Spinal cord (tissue), 9 donors: ENCODE measurements at regions not wholly inside any gene's neighbourhood (a gene's known extent, or its start where the extent isn't known, plus 50 kb on each side); places are given as distances from the start of the nearest gene placed in this dataset.
A peak's percentile ranks its signal among the peaks of the same experiment; 100 is the strongest.

ENCODE experiments used
- DNase-seq, 6 donors: peaks; one replicate each; pipeline versions ENCODE4 v3.0.0 to v3.0.0-alpha.2; 2013 to 2015; ENCODE audit warnings: low spot score in 6 of 6, low read depth in 4 of 6
- H3K27ac ChIP-seq: one replicate; pipeline ENCODE4 v1.5.1; 2013; ENCODE audit warnings: low read depth, low read length, control low read depth
- H3K27me3 ChIP-seq: one replicate; pipeline ENCODE4 v1.6.1; 2013; ENCODE audit warnings: low read length; ENCODE audit not compliant: control insufficient read depth, insufficient read depth
- H3K36me3 ChIP-seq: one replicate; pipeline ENCODE4 v1.6.1; 2013; ENCODE audit warnings: low read length; ENCODE audit not compliant: control insufficient read depth, insufficient read depth
- H3K4me1 ChIP-seq: one replicate; pipeline ENCODE4 v1.6.1; 2013; ENCODE audit warnings: low read length; ENCODE audit not compliant: control insufficient read depth, insufficient read depth
- H3K4me3 ChIP-seq: one replicate; pipeline ENCODE4 v1.5.1; 2013; ENCODE audit warnings: low read depth, low read length, control low read depth
- H3K9me3 ChIP-seq: one replicate; pipeline ENCODE4 v1.6.1; 2013; ENCODE audit warnings: low read length; ENCODE audit not compliant: control insufficient read depth, insufficient read depth
- WGBS: methylation state at CpG from one replicate; pipeline ENCODE4 v1.1.5; 2013; ENCODE audit warnings: missing lambda C conversion rate; ENCODE audit not compliant: insufficient coverage; 5-methylcytosine and 5-hydroxymethylcytosine counted together
- donor health status: healthy.

DNA sequence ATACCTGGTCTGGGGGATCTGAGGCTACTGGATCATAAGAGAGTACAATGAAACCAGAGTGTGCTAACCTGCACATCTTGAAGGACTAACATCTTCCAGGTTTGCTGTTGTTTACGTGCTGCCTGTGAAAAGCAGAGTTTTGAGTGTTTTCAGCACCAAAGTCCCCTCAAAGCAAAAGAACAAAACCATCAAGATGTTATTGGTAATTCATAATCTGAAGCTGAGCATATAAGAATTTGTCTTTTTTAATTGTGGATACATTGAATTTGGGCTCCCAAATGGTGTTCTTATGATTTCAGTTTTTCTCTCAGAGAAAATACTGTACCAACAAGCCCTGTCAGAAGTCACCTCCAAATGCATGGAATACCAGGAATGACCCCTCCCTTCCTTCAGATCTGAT is 110.2 kb downstream of the BTG1 start:
- DNase-seq, result no peak
- no peak overlapping the region for H3K27ac ChIP-seq

DNA sequence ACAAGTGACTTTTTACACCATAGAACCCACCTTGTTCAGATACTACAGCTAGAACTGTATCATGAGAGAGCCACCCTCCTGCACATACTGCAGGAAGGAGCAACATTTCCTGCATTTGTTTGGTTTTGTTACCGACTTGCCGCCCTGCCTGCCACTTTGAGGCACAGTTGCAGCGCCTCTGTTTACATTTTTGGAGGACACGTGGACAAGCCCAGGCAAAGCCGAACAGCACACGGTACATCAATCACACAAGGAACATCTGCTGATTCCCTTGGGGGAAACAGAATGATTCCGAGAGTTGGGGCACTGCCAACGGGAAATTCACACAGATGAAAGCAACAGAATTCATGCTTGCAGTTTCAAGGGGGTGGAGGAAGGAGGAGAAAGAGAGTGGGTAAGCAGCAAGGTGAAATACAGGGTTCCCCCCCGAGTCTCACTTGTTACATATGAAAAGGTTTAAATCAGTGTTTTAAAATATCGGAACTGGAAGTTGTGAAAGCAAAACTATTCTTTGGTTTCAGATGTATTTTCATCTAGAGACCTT is 110.7 kb downstream of the BTG1 start:
- 9% methylated on average over 8 of the region's 10 CpGs for WGBS
- peak in 3 of 6 donors; percentile 33 to 85 (median 81) for DNase-seq
- Histone ChIP-seq H3K36me3 (no peaks in the 10 kb centered on the region), H3K4me1 (peaks cover 3% of the 10 kb centered on the region), H3K4me3 (no peak overlapping the region), H3K27ac (no peak overlapping the region), H3K27me3 (no peaks in the 10 kb centered on the region), H3K9me3 (no peaks in the 10 kb centered on the region)

More for the DNA sequence above, 110.2 kb downstream of the BTG1 start:
- H3K4me3 ChIP-seq, result no peak overlapping the region
- H3K4me1 ChIP-seq, result peaks cover 3% of the 10 kb centered on the region
- H3K36me3 ChIP-seq, result no peaks in the 10 kb centered on the region
- H3K9me3 ChIP-seq, result no peaks in the 10 kb centered on the region
- H3K27me3 ChIP-seq, result no peaks in the 10 kb centered on the region
- WGBS, result no CpG with 5 or more reads among the region's 1 CpG

DNA sequence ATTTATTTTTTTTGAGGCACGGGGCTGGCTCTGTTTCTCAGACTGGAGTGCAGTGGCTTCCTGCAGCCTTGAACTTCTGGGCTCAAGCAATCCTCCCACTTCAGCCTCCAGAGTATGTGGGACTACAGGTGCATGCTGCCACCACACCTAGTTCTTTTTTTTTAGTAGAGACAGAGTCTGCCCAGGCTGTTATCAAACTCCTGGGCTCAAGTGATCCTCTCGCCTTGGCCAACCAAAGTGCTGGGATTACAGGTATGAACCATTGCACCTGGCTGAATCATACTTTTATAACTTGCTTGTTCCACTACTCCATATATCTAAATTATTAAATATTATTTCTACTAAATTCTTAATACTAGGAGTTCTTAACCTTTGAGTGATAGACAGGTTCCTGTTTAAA is 111.6 kb downstream of the BTG1 start:
- no peak overlapping the region for H3K27ac ChIP-seq
- H3K36me3 ChIP-seq, result no peaks in the 10 kb centered on the region
- no peak overlapping the region for H3K4me3 ChIP-seq
- H3K27me3 ChIP-seq, result no peaks in the 10 kb centered on the region
- DNase-seq, result no peak
- WGBS, result 100% methylated on average over 1 of the region's 2 CpGs
- H3K4me1 ChIP-seq, result peaks cover 3% of the 10 kb centered on the region
- H3K9me3 ChIP-seq, result no peaks in the 10 kb centered on the region

DNA sequence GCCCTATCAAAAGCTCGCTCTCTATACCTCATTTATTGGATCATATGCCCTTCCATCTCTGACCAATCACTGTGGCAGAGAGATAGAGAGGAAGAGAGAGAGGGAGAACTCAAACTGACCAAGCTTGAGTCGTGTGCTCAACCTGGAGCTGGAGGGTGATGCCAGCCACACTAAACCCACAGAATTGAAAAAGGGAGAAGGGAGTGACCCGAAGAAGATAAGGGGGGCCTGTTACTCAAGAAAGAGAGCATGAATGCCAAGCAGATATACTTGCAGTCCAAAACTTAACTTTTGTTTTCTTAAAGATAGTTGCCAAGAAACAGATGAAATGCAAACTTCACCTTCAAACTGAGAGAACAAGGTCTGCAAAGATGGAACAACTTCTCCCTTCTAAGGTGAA is 112.7 kb downstream of the BTG1 start:
- H3K27ac ChIP-seq, result no peak overlapping the region
- H3K9me3 ChIP-seq, result no peaks in the 10 kb centered on the region
- no peaks in the 10 kb centered on the region for H3K27me3 ChIP-seq
- no peaks in the 10 kb centered on the region for H3K36me3 ChIP-seq
- whole genome bisulfite sequencing, result no CpG with 5 or more reads among the region's 3 CpGs
- no peak for DNase-seq
- peaks cover 3% of the 10 kb centered on the region for H3K4me1 ChIP-seq
- no peak overlapping the region for H3K4me3 ChIP-seq

- no peak overlapping the region for H3K4me3 ChIP-seq
- H3K27ac ChIP-seq, result no peak overlapping the region
- WGBS, result no CpG with 5 or more reads among the region's 1 CpG
- no peak for DNase-seq
- H3K27me3 ChIP-seq, result no peaks in the 10 kb centered on the region
- peaks cover 3% of the 10 kb centered on the region for H3K4me1 ChIP-seq
- no peaks in the 10 kb centered on the region for H3K36me3 ChIP-seq
- H3K9me3 ChIP-seq, result no peaks in the 10 kb centered on the region
These were observed 113.5 kb downstream of the BTG1 start for GRCh38 chr12:92032101-92032500.

DNA sequence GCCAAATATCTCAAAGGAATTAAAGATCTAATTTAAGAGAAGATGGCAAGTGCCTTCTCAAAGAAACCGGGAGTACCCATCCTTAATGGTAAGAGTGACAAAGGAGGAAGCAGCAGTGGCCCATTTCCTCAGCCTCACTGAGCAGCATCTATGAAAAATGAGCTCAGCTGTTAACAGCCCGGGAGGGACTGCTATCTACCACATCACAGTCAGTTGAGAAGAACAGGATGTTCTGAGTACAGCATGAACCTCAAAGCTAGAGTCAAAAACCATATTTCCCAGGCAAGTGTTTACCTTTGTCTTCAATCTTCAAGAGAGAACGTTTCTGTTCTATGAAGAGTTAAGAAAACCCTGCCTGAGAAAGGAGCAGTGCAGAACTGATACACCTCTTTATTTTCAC is 115.0 kb downstream of the BTG1 start:
- WGBS, result no CpG with 5 or more reads among the region's 3 CpGs

GRCh38 chr12:92029902-92030586 is 115.6 kb downstream of the BTG1 start:
- no CpG with 5 or more reads among the region's 3 CpGs for WGBS
- Histone ChIP-seq H3K4me3 (no peak overlapping the region), H3K27ac (no peak overlapping the region), H3K4me1 (peaks cover 3% of the 10 kb centered on the region), H3K36me3 (no peaks in the 10 kb centered on the region), H3K27me3 (no peaks in the 10 kb centered on the region), H3K9me3 (no peaks in the 10 kb centered on the region)
- no peak for DNase-seq

More for the DNA sequence above, 115.0 kb downstream of the BTG1 start:
- Histone ChIP-seq H3K36me3 (no peaks in the 10 kb centered on the region), H3K4me3 (no peak overlapping the region), H3K27me3 (no peaks in the 10 kb centered on the region), H3K4me1 (peaks cover 3% of the 10 kb centered on the region), H3K9me3 (no peaks in the 10 kb centered on the region), H3K27ac (no peak overlapping the region)
- DNase-seq, result no peak

GRCh38 chr12:92029136-92029535 is 116.5 kb downstream of the BTG1 start:
- no peak overlapping the region for H3K4me3 ChIP-seq
- no peaks in the 10 kb centered on the region for H3K36me3 ChIP-seq
- no peaks in the 10 kb centered on the region for H3K9me3 ChIP-seq
- no peak for DNase-seq
- WGBS, result no CpG with 5 or more reads among the region's 2 CpGs
- no peaks in the 10 kb centered on the region for H3K4me1 ChIP-seq
- H3K27ac ChIP-seq, result no peak overlapping the region
- H3K27me3 ChIP-seq, result no peaks in the 10 kb centered on the region

DNA sequence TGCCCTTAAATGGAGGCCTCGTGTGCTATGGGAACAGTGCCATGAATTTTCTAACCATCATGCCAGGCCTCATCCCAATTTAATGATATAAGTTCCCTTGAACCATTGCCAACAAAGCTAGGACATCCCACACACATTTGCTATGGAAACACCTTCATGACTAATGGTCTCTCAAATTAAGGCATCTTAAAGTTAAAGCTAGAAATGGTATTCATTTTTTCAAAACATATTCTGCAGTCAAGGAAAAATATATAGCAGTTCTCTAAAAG is 117.3 kb downstream of the BTG1 start:
- Histone ChIP-seq H3K4me3 (no peak overlapping the region), H3K27ac (no peak overlapping the region), H3K27me3 (no peaks in the 10 kb centered on the region), H3K36me3 (no peaks in the 10 kb centered on the region), H3K9me3 (no peaks in the 10 kb centered on the region), H3K4me1 (no peaks in the 10 kb centered on the region)
- no peak for DNase-seq
- 29% methylated on average over 1 of the region's 1 CpG for WGBS

- Histone ChIP-seq H3K9me3 (no peaks in the 10 kb centered on the region), H3K36me3 (no peaks in the 10 kb centered on the region), H3K27me3 (no peaks in the 10 kb centered on the region), H3K4me1 (no peaks in the 10 kb centered on the region), H3K4me3 (no peak overlapping the region), H3K27ac (no peak overlapping the region)
- WGBS, result no CpG with 5 or more reads among the region's 4 CpGs
- no peak for DNase-seq
These were observed 117.8 kb downstream of the BTG1 start for GRCh38 chr12:92027701-92028440.
